ENCODE measurements at regions not wholly inside any gene's neighbourhood (a gene's known extent, or its start where the extent isn't known, plus 50 kb on each side); places are given as distances from the start of the nearest gene placed in this dataset.
"Not testable (repeated sequence)": the region's sequence is repeated elsewhere in the genome, so short reads cannot be mapped to it uniquely, and the experiment has no call there.

DNA sequence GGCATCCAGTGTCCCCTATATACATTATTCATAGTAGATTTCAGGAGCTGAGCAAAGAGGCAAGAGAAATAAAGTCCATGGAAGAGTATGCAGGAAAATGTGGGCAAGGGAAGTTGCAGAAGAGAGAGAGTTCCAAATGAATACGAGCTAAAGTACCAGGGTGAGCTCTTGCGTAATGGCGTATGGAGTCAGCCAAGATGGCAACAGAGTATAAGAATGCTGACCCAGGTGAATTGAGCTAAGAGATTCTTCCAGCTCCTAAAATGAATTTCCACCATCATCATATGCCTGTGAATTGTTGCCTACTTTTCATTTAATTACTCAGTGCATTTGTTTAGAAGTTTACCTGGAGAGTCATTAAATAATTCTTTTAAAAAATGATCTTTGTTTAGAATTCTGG is 153.2 kb upstream of the CNTNAP4 start:
- intact Hi-C loops (cut with DNase I), result no loop called here

DNA sequence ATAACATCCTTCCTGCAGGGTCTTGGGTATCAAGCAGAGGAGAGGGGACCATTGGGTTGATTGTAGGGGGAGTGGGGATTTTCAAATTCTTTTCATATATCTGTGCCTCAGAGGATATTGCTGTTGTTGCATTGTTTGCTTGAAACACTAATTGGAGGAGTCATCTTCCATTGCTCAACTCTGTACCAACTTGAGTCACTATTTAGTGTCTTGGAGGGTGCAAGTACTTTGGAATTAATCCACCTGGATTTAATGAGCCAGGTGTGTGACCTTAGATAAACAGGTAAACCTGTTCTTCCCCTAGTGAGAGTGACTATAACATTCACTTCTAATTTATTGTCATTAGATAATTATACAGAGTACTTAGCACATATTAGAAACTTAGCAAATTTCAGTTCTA is 151.3 kb upstream of the CNTNAP4 start:
- H3K4me1 ChIP-seq, result no peaks in the 10 kb centered on the region
- no peak for TF ChIP-seq POLR2A (IDR thresholded peaks at IDR 0.05)
- TF ChIP-seq, protein P1, sequence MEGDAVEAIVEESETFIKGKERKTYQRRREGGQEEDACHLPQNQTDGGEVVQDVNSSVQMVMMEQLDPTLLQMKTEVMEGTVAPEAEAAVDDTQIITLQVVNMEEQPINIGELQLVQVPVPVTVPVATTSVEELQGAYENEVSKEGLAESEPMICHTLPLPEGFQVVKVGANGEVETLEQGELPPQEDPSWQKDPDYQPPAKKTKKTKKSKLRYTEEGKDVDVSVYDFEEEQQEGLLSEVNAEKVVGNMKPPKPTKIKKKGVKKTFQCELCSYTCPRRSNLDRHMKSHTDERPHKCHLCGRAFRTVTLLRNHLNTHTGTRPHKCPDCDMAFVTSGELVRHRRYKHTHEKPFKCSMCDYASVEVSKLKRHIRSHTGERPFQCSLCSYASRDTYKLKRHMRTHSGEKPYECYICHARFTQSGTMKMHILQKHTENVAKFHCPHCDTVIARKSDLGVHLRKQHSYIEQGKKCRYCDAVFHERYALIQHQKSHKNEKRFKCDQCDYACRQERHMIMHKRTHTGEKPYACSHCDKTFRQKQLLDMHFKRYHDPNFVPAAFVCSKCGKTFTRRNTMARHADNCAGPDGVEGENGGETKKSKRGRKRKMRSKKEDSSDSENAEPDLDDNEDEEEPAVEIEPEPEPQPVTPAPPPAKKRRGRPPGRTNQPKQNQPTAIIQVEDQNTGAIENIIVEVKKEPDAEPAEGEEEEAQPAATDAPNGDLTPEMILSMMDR (IDR thresholded peaks at IDR 0.05), result no peak
- H3K4me3 ChIP-seq, result no peak overlapping the region
- intact Hi-C loops (cut with DNase I), result no loop called here
- no peak overlapping the region for H3K27ac ChIP-seq
- no peaks in the 10 kb centered on the region for H3K36me3 ChIP-seq
- no peaks in the 10 kb centered on the region for H3K9me3 ChIP-seq
- DNase-seq, result no peak
- H3K27me3 ChIP-seq, result no peaks in the 10 kb centered on the region

More for the DNA sequence above, 153.2 kb upstream of the CNTNAP4 start:
- TF ChIP-seq POLR2A (IDR thresholded peaks at IDR 0.05), result no peak
- H3K4me3 ChIP-seq, result no peak overlapping the region
- H3K4me1 ChIP-seq, result no peaks in the 10 kb centered on the region
- no peaks in the 10 kb centered on the region for H3K27me3 ChIP-seq
- no peak for DNase-seq
- H3K27ac ChIP-seq, result no peak overlapping the region
- WGBS, 2 donors, result 76 to 78% methylated on average over 3 of the region's 3 CpGs
- no peaks in the 10 kb centered on the region for H3K36me3 ChIP-seq
- H3K9me3 ChIP-seq, result no peaks in the 10 kb centered on the region

DNA sequence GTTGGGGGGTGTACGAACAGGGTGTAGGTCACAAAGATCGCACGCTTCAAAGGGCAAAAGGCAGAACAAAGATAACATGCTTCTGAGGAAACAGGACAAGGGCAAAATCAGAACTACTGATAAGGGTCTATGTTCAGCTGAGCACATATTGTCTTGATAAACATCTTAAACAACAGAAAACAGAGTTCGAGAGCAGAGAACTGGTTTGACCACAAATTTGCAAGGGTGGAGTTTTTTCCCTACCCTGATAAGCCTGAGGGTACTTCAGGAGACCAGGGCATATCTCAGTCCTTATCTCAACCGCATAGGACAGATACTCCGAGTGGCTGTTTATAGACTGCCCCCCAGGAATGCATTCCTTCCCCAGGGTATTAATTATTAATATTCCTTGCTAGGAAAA is 139.1 kb upstream of the CNTNAP4 start:
- H3K36me3 ChIP-seq; H3K27me3 ChIP-seq; H3K9me3 ChIP-seq; H3K27ac ChIP-seq; DNase-seq; H3K4me1 ChIP-seq; H3K4me3 ChIP-seq; intact Hi-C loops (cut with DNase I): not testable (repeated sequence)
- whole genome bisulfite sequencing, 2 donors, result 45 to 49% methylated on average over 6 of the region's 6 CpGs

DNA sequence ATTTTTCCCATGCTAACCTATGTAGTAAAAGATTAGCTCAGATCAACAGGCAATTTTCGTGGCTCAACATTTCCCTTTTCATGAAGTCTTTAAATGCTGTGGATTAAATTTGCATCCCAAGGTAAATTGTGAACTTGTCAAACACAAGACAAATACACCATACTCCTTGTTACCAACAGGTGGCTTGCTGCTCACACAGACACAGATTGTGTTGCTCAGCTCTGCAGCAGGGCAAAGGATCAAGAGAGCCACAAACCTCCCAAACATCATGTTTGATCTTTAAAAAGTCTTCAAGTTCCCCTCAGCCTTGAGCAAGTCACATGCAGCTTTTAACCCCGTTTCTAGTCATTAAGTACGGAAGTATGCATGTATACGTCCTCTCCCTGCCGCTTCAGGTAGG is 119.6 kb upstream of the CNTNAP4 start:
- DNase-seq, result no peak
- Histone ChIP-seq H3K4me1 (no peaks in the 10 kb centered on the region), H3K27ac (no peak overlapping the region), H3K36me3 (no peaks in the 10 kb centered on the region), H3K27me3 (no peaks in the 10 kb centered on the region), H3K9me3 (no peaks in the 10 kb centered on the region), H3K4me3 (no peak overlapping the region)
- intact Hi-C loops (cut with DNase I), result no loop called here
- WGBS, 2 donors, result 69 to 70% methylated on average over 5 of the region's 5 CpGs
- TF ChIP-seq, protein P1 (IDR thresholded peaks at IDR 0.05), result no peak
- no peak for TF ChIP-seq POLR2A (IDR thresholded peaks at IDR 0.05)

DNA sequence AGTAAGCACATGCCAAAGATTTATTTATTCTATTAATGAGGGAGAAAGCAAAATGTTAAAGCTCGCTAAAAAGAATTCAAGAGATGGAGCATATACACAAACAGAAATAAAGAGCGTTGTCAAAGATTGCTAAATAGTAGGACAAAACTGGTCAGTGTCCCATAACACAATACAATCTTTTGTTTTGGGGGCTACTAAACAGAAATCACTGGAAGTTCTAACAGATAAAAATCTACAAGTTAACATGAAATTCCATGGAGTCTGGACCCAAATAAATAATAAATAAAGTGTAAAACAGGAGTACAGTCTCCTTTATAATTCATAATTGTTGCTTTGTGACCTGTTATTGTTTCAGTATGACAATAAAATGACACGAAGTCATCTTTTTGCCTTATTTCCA is 115.2 kb upstream of the CNTNAP4 start:
- Histone ChIP-seq H3K27me3 (no peaks in the 10 kb centered on the region), H3K4me1 (no peaks in the 10 kb centered on the region), H3K9me3 (no peaks in the 10 kb centered on the region), H3K36me3 (no peaks in the 10 kb centered on the region), H3K27ac (no peak overlapping the region), H3K4me3 (no peak overlapping the region)
- DNase-seq, result no peak
- intact Hi-C loops (cut with DNase I), result no loop called here
- WGBS, 2 donors, result 63 to 68% methylated on average over 3 of the region's 3 CpGs
- TF ChIP-seq, protein P1 (IDR thresholded peaks at IDR 0.05), result no peak
- TF ChIP-seq POLR2A (IDR thresholded peaks at IDR 0.05), result no peak

DNA sequence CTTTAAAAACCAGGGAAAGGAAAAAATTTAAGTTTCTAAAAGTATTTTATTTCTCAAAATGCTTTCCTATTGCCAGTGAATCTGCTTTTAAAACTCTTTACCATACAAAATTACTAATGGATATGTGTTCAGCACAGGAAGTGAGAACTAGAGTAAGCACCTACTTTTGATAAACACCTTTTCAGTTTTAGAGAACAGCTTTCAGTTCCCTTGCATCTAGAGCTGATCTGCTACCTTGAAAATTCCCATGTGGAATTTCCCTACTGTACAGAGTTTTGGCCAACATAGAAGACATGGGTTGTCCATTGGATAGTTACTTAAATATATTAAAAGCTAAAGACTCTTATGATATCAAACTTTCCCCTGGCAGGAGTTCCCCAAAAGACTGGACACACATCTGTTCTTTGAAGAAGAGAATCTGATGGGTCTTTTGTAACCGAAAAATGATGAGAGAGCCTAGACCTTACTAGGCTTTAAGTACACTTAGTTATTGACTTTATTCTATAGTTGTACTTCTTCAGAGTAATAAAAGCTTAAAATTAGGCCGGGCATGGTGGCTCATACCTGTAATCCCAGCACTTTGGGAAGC is 112.1 kb upstream of the CNTNAP4 start:
- no peaks in the 10 kb centered on the region for H3K27me3 ChIP-seq
- no peaks in the 10 kb centered on the region for H3K36me3 ChIP-seq
- intact Hi-C loops (cut with DNase I), result no loop called here
- no peak for DNase-seq
- H3K4me1 ChIP-seq, result no peaks in the 10 kb centered on the region
- no peaks in the 10 kb centered on the region for H3K9me3 ChIP-seq
- H3K27ac ChIP-seq, result no peak overlapping the region
- H3K4me3 ChIP-seq, result no peak overlapping the region
- no peak for TF ChIP-seq POLR2A (IDR thresholded peaks at IDR 0.05)
- TF ChIP-seq, protein P1 (IDR thresholded peaks at IDR 0.05), result no peak
- 68 to 87% methylated on average over 2 of the region's 2 CpGs for WGBS, 2 donors
